ENCODE measurements at regions not wholly inside any gene's neighbourhood (a gene's known extent, or its start where the extent isn't known, plus 50 kb on each side); places are given as distances from the start of the nearest gene placed in this dataset.

DNA sequence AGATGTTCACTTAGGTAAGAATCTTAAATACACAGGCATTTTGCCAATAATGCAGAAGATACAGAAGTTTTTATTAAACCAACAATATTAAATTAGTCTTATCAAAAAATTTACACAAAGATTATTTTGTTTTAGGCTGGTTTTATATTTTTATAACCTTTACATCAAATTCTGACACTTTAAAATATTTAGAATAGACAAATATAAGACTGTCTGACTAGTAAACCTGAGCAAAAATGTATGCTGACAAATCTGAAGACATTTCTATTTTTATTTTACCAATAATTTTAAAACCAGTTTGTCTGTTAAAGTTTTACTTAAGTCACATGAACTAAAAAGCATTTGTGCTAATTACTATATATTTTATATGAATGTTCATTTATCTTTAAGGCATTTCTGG, 72.1 kb upstream of the ZNF236 start:
- TF ChIP-seq, protein P1, sequence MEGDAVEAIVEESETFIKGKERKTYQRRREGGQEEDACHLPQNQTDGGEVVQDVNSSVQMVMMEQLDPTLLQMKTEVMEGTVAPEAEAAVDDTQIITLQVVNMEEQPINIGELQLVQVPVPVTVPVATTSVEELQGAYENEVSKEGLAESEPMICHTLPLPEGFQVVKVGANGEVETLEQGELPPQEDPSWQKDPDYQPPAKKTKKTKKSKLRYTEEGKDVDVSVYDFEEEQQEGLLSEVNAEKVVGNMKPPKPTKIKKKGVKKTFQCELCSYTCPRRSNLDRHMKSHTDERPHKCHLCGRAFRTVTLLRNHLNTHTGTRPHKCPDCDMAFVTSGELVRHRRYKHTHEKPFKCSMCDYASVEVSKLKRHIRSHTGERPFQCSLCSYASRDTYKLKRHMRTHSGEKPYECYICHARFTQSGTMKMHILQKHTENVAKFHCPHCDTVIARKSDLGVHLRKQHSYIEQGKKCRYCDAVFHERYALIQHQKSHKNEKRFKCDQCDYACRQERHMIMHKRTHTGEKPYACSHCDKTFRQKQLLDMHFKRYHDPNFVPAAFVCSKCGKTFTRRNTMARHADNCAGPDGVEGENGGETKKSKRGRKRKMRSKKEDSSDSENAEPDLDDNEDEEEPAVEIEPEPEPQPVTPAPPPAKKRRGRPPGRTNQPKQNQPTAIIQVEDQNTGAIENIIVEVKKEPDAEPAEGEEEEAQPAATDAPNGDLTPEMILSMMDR (IDR thresholded peaks at IDR 0.05), result no peak
- no peak for TF ChIP-seq ZFX (IDR thresholded peaks at IDR 0.05; ENCODE audit: borderline replicate concordance)
